Heart left ventricle (tissue), 13 donors: ENCODE measurements at regions not wholly inside any gene's neighbourhood (a gene's known extent, or its start where the extent isn't known, plus 50 kb on each side); places are given as distances from the start of the nearest gene placed in this dataset.

ENCODE experiments used
- CTCF ChIP-seq, 12 donors: fragments of 200-600 bp; sonication (generic) in 4 of 12; IDR thresholded peaks; one replicate each; pipeline versions ENCODE4 v1.5.0 to v1.8.0; 2018 to 2022; ENCODE audit warnings: antibody characterized with exemption in 12 of 12, mild to moderate bottlenecking in 5 of 12
- POLR2A ChIP-seq, 2 donors: fragments of 450-650 bp; IDR thresholded peaks; one replicate each; pipeline ENCODE4 v1.6.1; 2017; ENCODE audit warnings: antibody characterized with exemption in 2 of 2, mild to moderate bottlenecking in 2 of 2, moderate library complexity in 2 of 2
- donor health status: ischemic (EF 13 %, LVEDD 7.1; RV severe dilation, severe dysfunction).
- donor health status: DM: no; HTN: yes; CAD: no.
- donor health status: DM: no; HTN: no; CAD: no.
- donor health status: ischemic (EF 25% LVEDD 6.9; RV normal size, moderate dysfunction).
- donor health status: ischemic (EF 25% LVEDD 5.7; RV mildly dilated, moderate dysfunction).
- donor health status: ischemic (EF 35%, LVEDD 5.7; RV mildly dilated, moderate dysfunction).
- donor health status: nonischemic (EF 11% LVEDD 7.7; RV severe dilation, severe dysfunction).
- donor health status: DM: yes; HTN: yes; CAD: no.
- donor health status: PGD.
- donor health status: ischemic (EF 29% LVEDD 5.4; RV normal size, mild dysfunction).
- donor health status: nonischemic (EF 23%, LVEDD 6.1; RV moderate dilation, normal function).

- TF ChIP-seq CTCF (IDR thresholded peaks at IDR 0.05) (no peak), POLR2A (IDR thresholded peaks at IDR 0.05) (no peak)
Observed at GRCh38 chr22:17284888-17285287, 65.7 kb upstream of the ADA2 start.
